HCT116 (cell line): ENCODE measurements at regions not wholly inside any gene's neighbourhood (a gene's known extent, or its start where the extent isn't known, plus 50 kb on each side); places are given as distances from the start of the nearest gene placed in this dataset.

Source experiments
- CEBPB ChIP-seq: IDR thresholded peaks from 2 replicates; pipeline ENCODE4 v1.6.1; 2012; ENCODE audit warnings: low read depth
- EGR1 ChIP-seq: IDR thresholded peaks from 2 replicates; pipeline ENCODE4 v1.6.1; 2012; ENCODE audit warnings: low read depth
- ELF1 ChIP-seq: IDR thresholded peaks from 2 replicates; pipeline ENCODE4 v1.6.1; 2012; ENCODE audit warnings: low read depth, borderline replicate concordance
- EZH2phosphoT487 ChIP-seq: fragments of 200-600 bp; IDR thresholded peaks from 2 replicates; pipeline ENCODE4 v1.6.1; 2018; ENCODE audit warnings: antibody characterized with exemption, borderline replicate concordance
- JUND ChIP-seq: IDR thresholded peaks from 2 replicates; pipeline ENCODE4 v1.6.1; 2012
- POLR2A ChIP-seq: IDR thresholded peaks from 2 replicates; pipeline ENCODE4 v1.7.0; 2011; ENCODE audit warnings: borderline replicate concordance; ENCODE audit not compliant: insufficient read depth, insufficient read length; ENCODE audit errors: extremely low read depth
- POLR2AphosphoS5 ChIP-seq: IDR thresholded peaks from 2 replicates; pipeline ENCODE4 v1.6.1; 2011; ENCODE audit warnings: mild to moderate bottlenecking, low read depth, low read length, moderate library complexity
- SIN3A ChIP-seq: IDR thresholded peaks from 2 replicates; pipeline ENCODE4 v1.6.1; 2012; ENCODE audit warnings: low read depth
- SRF ChIP-seq: IDR thresholded peaks from 2 replicates; pipeline ENCODE4 v1.6.1; 2012; ENCODE audit warnings: low read depth
- TF ChIP-seq, protein P1 (sequence below), 3 experiments: fragments of 200-600 bp in 1 of 3; sonication (generic) in 1 of 3; IDR thresholded peaks in 2 of 3; conservative IDR thresholded peaks in 1 of 3; 2 replicates each; pipeline ENCODE4 v1.5.1; 2012 to 2017; ENCODE audit warnings: low read depth in 2 of 3, low read length in 2 of 3, antibody characterized with exemption in 1 of 3, borderline replicate concordance in 1 of 3, control low read depth in 1 of 3, mild to moderate bottlenecking in 1 of 3, mixed read lengths in 1 of 3, mixed run types in 1 of 3, moderate library complexity in 1 of 3; ENCODE audit not compliant: insufficient read depth in 1 of 3
- TF ChIP-seq, protein P2 (sequence below): IDR thresholded peaks from 2 replicates; pipeline ENCODE4 v1.6.1; 2012
- TF ChIP-seq, protein P3 (sequence below): IDR thresholded peaks from 2 replicates; pipeline ENCODE4 v1.6.1; 2012

DNA sequence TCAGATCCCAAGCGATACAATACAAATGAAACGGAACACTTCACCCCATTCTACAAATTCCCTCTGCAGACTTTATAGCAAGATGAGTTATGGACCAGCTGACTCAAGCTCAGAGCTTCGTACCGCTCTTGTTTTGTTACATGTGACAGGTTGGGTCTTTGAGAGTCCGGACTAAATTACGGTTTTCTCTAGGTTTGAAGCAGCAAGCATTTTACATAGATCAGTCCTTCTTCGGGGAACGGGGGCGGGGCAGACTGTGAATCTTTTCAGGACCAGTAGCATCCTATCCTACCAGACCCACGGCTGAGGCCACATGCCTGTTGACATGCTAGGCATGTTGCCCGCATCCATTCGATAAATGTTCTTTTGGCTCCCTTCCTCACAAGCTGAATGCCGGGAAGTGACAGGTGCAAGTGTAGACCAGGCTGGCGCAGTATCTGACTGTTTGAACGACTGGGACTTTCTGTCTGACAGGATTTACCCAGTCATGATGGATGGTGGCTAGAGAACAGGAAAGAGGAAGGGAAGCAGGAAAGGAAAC, 811.0 kb upstream of the GRAMD2B start:
- TF ChIP-seq, protein P1, sequence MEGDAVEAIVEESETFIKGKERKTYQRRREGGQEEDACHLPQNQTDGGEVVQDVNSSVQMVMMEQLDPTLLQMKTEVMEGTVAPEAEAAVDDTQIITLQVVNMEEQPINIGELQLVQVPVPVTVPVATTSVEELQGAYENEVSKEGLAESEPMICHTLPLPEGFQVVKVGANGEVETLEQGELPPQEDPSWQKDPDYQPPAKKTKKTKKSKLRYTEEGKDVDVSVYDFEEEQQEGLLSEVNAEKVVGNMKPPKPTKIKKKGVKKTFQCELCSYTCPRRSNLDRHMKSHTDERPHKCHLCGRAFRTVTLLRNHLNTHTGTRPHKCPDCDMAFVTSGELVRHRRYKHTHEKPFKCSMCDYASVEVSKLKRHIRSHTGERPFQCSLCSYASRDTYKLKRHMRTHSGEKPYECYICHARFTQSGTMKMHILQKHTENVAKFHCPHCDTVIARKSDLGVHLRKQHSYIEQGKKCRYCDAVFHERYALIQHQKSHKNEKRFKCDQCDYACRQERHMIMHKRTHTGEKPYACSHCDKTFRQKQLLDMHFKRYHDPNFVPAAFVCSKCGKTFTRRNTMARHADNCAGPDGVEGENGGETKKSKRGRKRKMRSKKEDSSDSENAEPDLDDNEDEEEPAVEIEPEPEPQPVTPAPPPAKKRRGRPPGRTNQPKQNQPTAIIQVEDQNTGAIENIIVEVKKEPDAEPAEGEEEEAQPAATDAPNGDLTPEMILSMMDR (IDR thresholded peaks at IDR 0.05 in 2 of 3, conservative IDR thresholded peaks at IDR 0.05 in 1 of 3; ENCODE audit: borderline replicate concordance in 1 of 3, insufficient read depth in 1 of 3, low read depth in 2 of 3, low read length in 2 of 3) = no peak
- no peak for TF ChIP-seq SIN3A
- TF ChIP-seq POLR2A = no peak
- TF ChIP-seq, protein P2, sequence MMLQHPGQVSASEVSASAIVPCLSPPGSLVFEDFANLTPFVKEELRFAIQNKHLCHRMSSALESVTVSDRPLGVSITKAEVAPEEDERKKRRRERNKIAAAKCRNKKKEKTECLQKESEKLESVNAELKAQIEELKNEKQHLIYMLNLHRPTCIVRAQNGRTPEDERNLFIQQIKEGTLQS = no peak
- TF ChIP-seq SRF = no peak
- TF ChIP-seq POLR2AphosphoS5 = no peak
- TF ChIP-seq JUND = no peak
- TF ChIP-seq EZH2phosphoT487 = no peak
- no peak for TF ChIP-seq ELF1
- no peak for TF ChIP-seq EGR1
- TF ChIP-seq, protein P3, sequence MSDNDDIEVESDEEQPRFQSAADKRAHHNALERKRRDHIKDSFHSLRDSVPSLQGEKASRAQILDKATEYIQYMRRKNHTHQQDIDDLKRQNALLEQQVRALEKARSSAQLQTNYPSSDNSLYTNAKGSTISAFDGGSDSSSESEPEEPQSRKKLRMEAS = no peak
- no peak for TF ChIP-seq CEBPB
